Fibroblast of lung (primary cell): ENCODE measurements at regions not wholly inside any gene's neighbourhood (a gene's known extent, or its start where the extent isn't known, plus 50 kb on each side); places are given as distances from the start of the nearest gene placed in this dataset.

Source experiments
- DNase-seq, 2 donors: peaks; one replicate each; pipeline versions ENCODE4 v3.0.0 to v3.0.0-alpha.2; 2010; ENCODE audit warnings: low read depth in 2 of 2
- H2AFZ ChIP-seq: 2 replicates; pipeline ENCODE4 v1.5.1; 2012; ENCODE audit warnings: low read length, control low read depth, inconsistent platforms
- H3K27ac ChIP-seq: 2 replicates; pipeline ENCODE4 v1.5.1; 2011; ENCODE audit warnings: low read length, control low read depth; ENCODE audit not compliant: insufficient read depth
- H3K27me3 ChIP-seq: 2 replicates; pipeline ENCODE4 v1.5.1; 2011; ENCODE audit warnings: mild to moderate bottlenecking, low read length; ENCODE audit not compliant: control insufficient read depth, insufficient read depth
- H3K36me3 ChIP-seq: 2 replicates; pipeline ENCODE4 v1.5.1; 2011; ENCODE audit warnings: low read length; ENCODE audit not compliant: control insufficient read depth, insufficient read depth
- H3K4me1 ChIP-seq: 2 replicates; pipeline ENCODE4 v1.5.1; 2011; ENCODE audit warnings: low read length; ENCODE audit not compliant: control insufficient read depth, insufficient read depth; ENCODE audit errors: extremely low read depth
- H3K4me2 ChIP-seq: 2 replicates; pipeline ENCODE4 v1.5.1; 2011; ENCODE audit warnings: low read length, control low read depth; ENCODE audit not compliant: insufficient read depth; ENCODE audit errors: extremely low read depth
- H3K4me3 ChIP-seq, 4 experiments: fragments of 200-600 bp in 1 of 4; sonication (generic) in 1 of 4; replicated peaks in 1 of 4; 2 replicates each; pipeline ENCODE4 v1.5.1; 2011 to 2016; ENCODE audit warnings: low read length in 4 of 4, low read depth in 3 of 4, mild to moderate bottlenecking in 3 of 4, control low read depth in 2 of 4, inconsistent platforms in 1 of 4, mixed read lengths in 1 of 4; ENCODE audit not compliant: insufficient read depth in 1 of 4; ENCODE audit errors: control extremely low read depth in 1 of 4
- H3K79me2 ChIP-seq: 2 replicates; pipeline ENCODE4 v1.5.1; 2012; ENCODE audit warnings: mild to moderate bottlenecking, low read length, inconsistent platforms; ENCODE audit not compliant: control insufficient read depth, insufficient read depth
- H3K9ac ChIP-seq: 2 replicates; pipeline ENCODE4 v1.5.1; 2011; ENCODE audit warnings: mild to moderate bottlenecking, low read length, control low read depth; ENCODE audit not compliant: insufficient read depth
- H3K9me3 ChIP-seq: 2 replicates; pipeline ENCODE4 v1.5.1; 2012; ENCODE audit warnings: low read depth, low read length; ENCODE audit not compliant: control insufficient read depth, insufficient read depth
- H4K20me1 ChIP-seq: 2 replicates; pipeline ENCODE4 v1.5.1; 2011; ENCODE audit warnings: low read length; ENCODE audit not compliant: control insufficient read depth, insufficient read depth; ENCODE audit errors: extremely low read depth
- EZH2 ChIP-seq: IDR thresholded peaks from 2 replicates; pipeline ENCODE4 v1.5.1; 2012; ENCODE audit warnings: low read length, control low read depth, mild to moderate bottlenecking; ENCODE audit errors: missing control alignments
- TF ChIP-seq, protein P1 (sequence below), 2 donors: IDR thresholded peaks in 1 of 2; conservative IDR thresholded peaks in 1 of 2; 1 replicate in 1 of 2; 2 replicates in 1 of 2; pipeline ENCODE4 v1.5.1; 2011 to 2012; ENCODE audit warnings: low read length in 2 of 2, control low read depth in 1 of 2, inconsistent platforms in 1 of 2, low read depth in 1 of 2, mild to moderate bottlenecking in 1 of 2

- no peaks in the 10 kb centered on the region for H3K27me3 ChIP-seq
- H3K4me1 ChIP-seq = peaks cover 3% of the 10 kb centered on the region
- H3K9me3 ChIP-seq = no peaks in the 10 kb centered on the region
- H3K4me3 ChIP-seq = no peak overlapping the region
- H3K27ac ChIP-seq = no peak overlapping the region
- DNase-seq = no peak
- H3K9ac ChIP-seq = no peak overlapping the region
- no peaks in the 10 kb centered on the region for H3K36me3 ChIP-seq
- H3K4me2 ChIP-seq = no peak overlapping the region
- H4K20me1 ChIP-seq = no peaks in the 10 kb centered on the region
- H2AFZ ChIP-seq = no peak overlapping the region
- H3K79me2 ChIP-seq = no peaks in the 10 kb centered on the region
- no peak for TF ChIP-seq EZH2
- TF ChIP-seq, protein P1, sequence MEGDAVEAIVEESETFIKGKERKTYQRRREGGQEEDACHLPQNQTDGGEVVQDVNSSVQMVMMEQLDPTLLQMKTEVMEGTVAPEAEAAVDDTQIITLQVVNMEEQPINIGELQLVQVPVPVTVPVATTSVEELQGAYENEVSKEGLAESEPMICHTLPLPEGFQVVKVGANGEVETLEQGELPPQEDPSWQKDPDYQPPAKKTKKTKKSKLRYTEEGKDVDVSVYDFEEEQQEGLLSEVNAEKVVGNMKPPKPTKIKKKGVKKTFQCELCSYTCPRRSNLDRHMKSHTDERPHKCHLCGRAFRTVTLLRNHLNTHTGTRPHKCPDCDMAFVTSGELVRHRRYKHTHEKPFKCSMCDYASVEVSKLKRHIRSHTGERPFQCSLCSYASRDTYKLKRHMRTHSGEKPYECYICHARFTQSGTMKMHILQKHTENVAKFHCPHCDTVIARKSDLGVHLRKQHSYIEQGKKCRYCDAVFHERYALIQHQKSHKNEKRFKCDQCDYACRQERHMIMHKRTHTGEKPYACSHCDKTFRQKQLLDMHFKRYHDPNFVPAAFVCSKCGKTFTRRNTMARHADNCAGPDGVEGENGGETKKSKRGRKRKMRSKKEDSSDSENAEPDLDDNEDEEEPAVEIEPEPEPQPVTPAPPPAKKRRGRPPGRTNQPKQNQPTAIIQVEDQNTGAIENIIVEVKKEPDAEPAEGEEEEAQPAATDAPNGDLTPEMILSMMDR (conservative IDR thresholded peaks at IDR 0.05 in 1 of 2, IDR thresholded peaks at IDR 0.05 in 1 of 2; ENCODE audit: low read depth in 1 of 2, low read length in 2 of 2) = no peak
These were observed 402.8 kb downstream of the ZEB2 start for GRCh38 chr2:144117086-144117485.

DNA sequence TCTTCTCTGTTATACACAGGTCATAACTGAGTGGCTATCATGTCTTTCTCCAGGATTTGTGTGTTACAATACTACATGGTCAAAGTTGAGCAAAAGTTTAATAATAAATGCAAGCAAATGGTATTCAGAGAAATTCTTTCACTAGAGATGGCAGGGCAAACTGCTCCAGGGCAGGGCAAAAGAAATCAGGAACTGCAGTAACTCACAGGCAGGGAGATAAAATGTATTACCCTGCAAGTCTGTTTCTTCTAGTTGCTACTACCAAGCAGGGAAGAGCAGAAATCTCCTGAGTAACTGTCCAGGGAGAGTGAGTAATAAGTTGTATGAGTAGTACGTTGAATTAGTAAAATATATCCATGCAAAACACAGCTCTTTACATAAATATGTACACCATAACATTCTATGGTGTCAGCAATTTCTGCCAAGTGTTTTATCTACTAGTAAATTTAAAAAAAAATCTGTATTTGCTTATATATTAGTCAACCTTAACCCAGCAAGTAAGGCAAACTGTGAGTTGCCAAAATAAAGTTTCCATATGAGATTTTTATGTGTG, 404.1 kb downstream of the ZEB2 start:
- no peak overlapping the region for H3K4me3 ChIP-seq
- no peak overlapping the region for H3K4me2 ChIP-seq

GRCh38 chr2:144114760-144115159, 405.2 kb downstream of the ZEB2 start:
- TF ChIP-seq, protein P1 (conservative IDR thresholded peaks at IDR 0.05 in 1 of 2, IDR thresholded peaks at IDR 0.05 in 1 of 2; ENCODE audit: low read depth in 1 of 2, low read length in 2 of 2) = no peak
- TF ChIP-seq EZH2 = no peak
- Histone ChIP-seq H3K9me3 (no peaks in the 10 kb centered on the region), H3K4me1 (peaks cover 5% of the 10 kb centered on the region), H2AFZ (no peak overlapping the region), H3K36me3 (no peaks in the 10 kb centered on the region), H3K27ac (no peak overlapping the region), H3K79me2 (no peaks in the 10 kb centered on the region), H3K4me2 (no peak overlapping the region), H3K27me3 (no peaks in the 10 kb centered on the region), H3K9ac (no peak overlapping the region), H4K20me1 (no peaks in the 10 kb centered on the region), H3K4me3 (no peak overlapping the region)
- DNase-seq = peak in 1 of 2 donors; percentile 46

More for the DNA sequence above, 404.1 kb downstream of the ZEB2 start:
- H3K79me2 ChIP-seq = no peaks in the 10 kb centered on the region
- TF ChIP-seq EZH2 = no peak
- TF ChIP-seq, protein P1 (conservative IDR thresholded peaks at IDR 0.05 in 1 of 2, IDR thresholded peaks at IDR 0.05 in 1 of 2; ENCODE audit: low read depth in 1 of 2, low read length in 2 of 2) = no peak
- peaks cover 5% of the 10 kb centered on the region for H3K4me1 ChIP-seq
- H4K20me1 ChIP-seq = no peaks in the 10 kb centered on the region
- H3K27me3 ChIP-seq = no peaks in the 10 kb centered on the region
- DNase-seq = peak; percentile 25 to 50
- no peak overlapping the region for H2AFZ ChIP-seq
- no peaks in the 10 kb centered on the region for H3K9me3 ChIP-seq
- no peaks in the 10 kb centered on the region for H3K36me3 ChIP-seq
- no peak overlapping the region for H3K9ac ChIP-seq
- no peak overlapping the region for H3K27ac ChIP-seq
